PC-3 (cell line): ENCODE measurements at regions not wholly inside any gene's neighbourhood (a gene's known extent, or its start where the extent isn't known, plus 50 kb on each side); places are given as distances from the start of the nearest gene placed in this dataset.

Experiments
- ATAC-seq: fragments of 200-7000 bp; cut with Tn5 transposase; 2 replicates; pipeline ENCODE4 v1.9.1; 2020; ENCODE audit warnings: mild to moderate bottlenecking, moderate library complexity
- BruUV-seq: library from RNA; stranded (reverse); fragments of 400-500 nt; replicated peaks from 2 replicates; lab custom pipeline; 2021; lab: Mats Ljungman, UMichigan
- CTCF ChIA-PET: fragments of 300-600 bp; sonication (Branson Sonifier 250); formaldehyde crosslinking; loops from one replicate; lab custom pipeline; 2022; ENCODE audit warnings: antibody characterized with exemption; lab: Charles Lee
- POLR2A ChIA-PET: fragments of 300-600 bp; sonication (Branson Sonifier 250); formaldehyde crosslinking; loops from one replicate; lab custom pipeline; 2022; ENCODE audit warnings: antibody characterized with exemption; ENCODE audit not compliant: unreplicated experiment; lab: Charles Lee
- DNase-seq: peaks from one replicate; pipeline ENCODE4 v3.0.0-alpha.2; 2015
- H2AFZ ChIP-seq: fragments of 300-600 bp; sonication (generic); 2 replicates; pipeline ENCODE4 v1.6.0; 2016; ENCODE audit warnings: antibody characterized with exemption, low read length
- H3F3A ChIP-seq: fragments of 300-600 bp; sonication (generic); one replicate; pipeline ENCODE4 v1.6.0; 2017; ENCODE audit warnings: antibody characterized with exemption, low read length, control low read depth, mild to moderate bottlenecking; ENCODE audit not compliant: unreplicated experiment
- H3K27ac ChIP-seq: fragments of 300-600 bp; sonication (generic); 2 replicates; pipeline ENCODE4 v1.5.1; 2016; ENCODE audit warnings: mild to moderate bottlenecking, low read length
- H3K27me3 ChIP-seq: fragments of 300-600 bp; sonication (generic); 2 replicates; pipeline ENCODE4 v1.6.1; 2016; ENCODE audit warnings: low read length, mixed read lengths
- H3K36me3 ChIP-seq: fragments of 300-600 bp; sonication (generic); 2 replicates; pipeline ENCODE4 v1.6.1; 2016; ENCODE audit warnings: low read depth, mixed run types, low read length, mixed read lengths
- H3K4me1 ChIP-seq: fragments of 300-600 bp; sonication (generic); 2 replicates; pipeline ENCODE4 v1.5.1; 2016; ENCODE audit warnings: low read length; ENCODE audit not compliant: insufficient read depth
- H3K4me2 ChIP-seq: fragments of 300-600 bp; sonication (generic); 2 replicates; pipeline ENCODE4 v1.6.0; 2016; ENCODE audit warnings: low read length
- H3K4me3 ChIP-seq: fragments of 300-600 bp; sonication (generic); 2 replicates; pipeline ENCODE4 v1.5.1; 2016; ENCODE audit warnings: mild to moderate bottlenecking, low read length, mixed read lengths
- H3K79me2 ChIP-seq: fragments of 300-600 bp; sonication (generic); 2 replicates; pipeline ENCODE4 v1.6.1; 2017; ENCODE audit warnings: low read length, mixed read lengths
- H3K9ac ChIP-seq: fragments of 300-600 bp; sonication (generic); 2 replicates; pipeline ENCODE4 v1.6.0; 2016; ENCODE audit warnings: mild to moderate bottlenecking, low read length
- H3K9me2 ChIP-seq: fragments of 300-600 bp; sonication (generic); replicated peaks from 2 replicates; pipeline ENCODE4 v1.6.1; 2016; ENCODE audit warnings: mixed run types, low read length, mixed read lengths
- H3K9me3 ChIP-seq: fragments of 300-600 bp; sonication (generic); 2 replicates; pipeline ENCODE4 v1.6.1; 2016; ENCODE audit warnings: low read length, mixed read lengths
- H4K20me1 ChIP-seq: fragments of 300-600 bp; sonication (generic); 2 replicates; pipeline ENCODE4 v1.6.1; 2016; ENCODE audit warnings: low read length, mixed read lengths
- EZH2 ChIP-seq: fragments of 300-600 bp; sonication (generic); IDR thresholded peaks from one replicate; pipeline ENCODE4 v1.6.1; 2017; ENCODE audit warnings: antibody characterized with exemption, mild to moderate bottlenecking, low read length; ENCODE audit not compliant: unreplicated experiment
- EZH2phosphoT487 ChIP-seq: fragments of 300-600 bp; sonication (generic); IDR thresholded peaks from 2 replicates; pipeline ENCODE4 v1.6.1; 2018; ENCODE audit warnings: mild to moderate bottlenecking, antibody characterized with exemption, low read length, borderline replicate concordance
- intact Hi-C: fragments of 100-400 bp; cut with micrococcal nuclease; formaldehyde crosslinking; loops from 2 replicates; pipeline ENCODE4 v1.9.0; 2023
- TF ChIP-seq, protein P1 (sequence below): fragments of 300-600 bp; sonication (generic); conservative IDR thresholded peaks from 2 replicates; pipeline ENCODE4 v1.5.1; 2017; ENCODE audit warnings: antibody characterized with exemption, low read depth, mild to moderate bottlenecking, low read length

DNA sequence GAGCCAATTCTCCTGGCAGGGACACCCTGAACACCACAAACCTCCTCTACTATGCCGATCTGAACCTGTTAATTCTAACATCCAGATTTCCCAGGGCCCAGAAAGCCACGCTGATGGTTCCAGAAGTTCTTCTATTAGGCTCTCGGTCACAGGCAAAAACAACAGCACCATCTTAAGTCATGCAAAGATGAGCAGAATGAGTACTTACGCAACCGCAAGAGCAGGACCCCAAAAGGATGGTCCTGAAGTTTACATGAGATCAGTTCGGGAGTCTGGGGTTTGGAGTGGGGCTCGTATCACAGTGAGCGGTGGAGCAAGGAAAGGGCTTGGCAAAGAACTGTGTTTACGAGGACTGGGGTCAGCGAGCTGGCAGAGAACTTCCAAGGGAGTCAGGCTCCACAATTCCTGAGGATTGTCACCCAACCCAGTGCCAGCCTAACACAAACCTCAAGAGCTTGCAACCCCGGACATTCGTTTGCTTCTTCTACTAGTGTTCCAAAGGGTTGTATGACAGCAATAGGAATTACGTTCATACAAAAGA, 532.6 kb downstream of the TNS3 start:
- no peaks in the 10 kb centered on the region for H3K9me3 ChIP-seq

DNA sequence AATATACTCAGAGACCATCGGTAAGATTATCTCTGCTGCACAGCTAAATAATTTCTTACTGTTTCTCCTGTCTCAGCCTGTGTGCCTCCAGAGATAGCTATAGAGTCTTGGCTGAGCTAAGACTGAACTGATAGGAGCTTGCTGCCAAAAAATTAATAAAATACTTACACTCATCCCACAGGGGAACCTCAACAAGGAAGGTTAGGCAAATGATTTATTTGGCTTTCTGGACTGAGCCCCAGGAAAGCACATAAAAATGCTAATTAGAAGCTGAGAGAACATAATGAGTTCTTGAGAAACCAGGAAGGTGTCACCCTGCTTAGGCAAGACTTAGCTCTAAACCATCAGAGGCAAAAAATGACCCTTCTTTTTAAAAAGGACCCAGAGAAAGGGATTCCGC, 534.5 kb downstream of the TNS3 start:
- no peak overlapping the region for H3K9ac ChIP-seq
- no peak overlapping the region for H3K4me3 ChIP-seq
- DNase-seq (no peak), ATAC-seq (no peak)
- H3K36me3 ChIP-seq, result no peaks in the 10 kb centered on the region
- TF ChIP-seq, protein P1, sequence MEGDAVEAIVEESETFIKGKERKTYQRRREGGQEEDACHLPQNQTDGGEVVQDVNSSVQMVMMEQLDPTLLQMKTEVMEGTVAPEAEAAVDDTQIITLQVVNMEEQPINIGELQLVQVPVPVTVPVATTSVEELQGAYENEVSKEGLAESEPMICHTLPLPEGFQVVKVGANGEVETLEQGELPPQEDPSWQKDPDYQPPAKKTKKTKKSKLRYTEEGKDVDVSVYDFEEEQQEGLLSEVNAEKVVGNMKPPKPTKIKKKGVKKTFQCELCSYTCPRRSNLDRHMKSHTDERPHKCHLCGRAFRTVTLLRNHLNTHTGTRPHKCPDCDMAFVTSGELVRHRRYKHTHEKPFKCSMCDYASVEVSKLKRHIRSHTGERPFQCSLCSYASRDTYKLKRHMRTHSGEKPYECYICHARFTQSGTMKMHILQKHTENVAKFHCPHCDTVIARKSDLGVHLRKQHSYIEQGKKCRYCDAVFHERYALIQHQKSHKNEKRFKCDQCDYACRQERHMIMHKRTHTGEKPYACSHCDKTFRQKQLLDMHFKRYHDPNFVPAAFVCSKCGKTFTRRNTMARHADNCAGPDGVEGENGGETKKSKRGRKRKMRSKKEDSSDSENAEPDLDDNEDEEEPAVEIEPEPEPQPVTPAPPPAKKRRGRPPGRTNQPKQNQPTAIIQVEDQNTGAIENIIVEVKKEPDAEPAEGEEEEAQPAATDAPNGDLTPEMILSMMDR, result no peak
- no peak for TF ChIP-seq EZH2
- no peak for TF ChIP-seq EZH2phosphoT487
- H3K9me2 ChIP-seq, result no peaks in the 10 kb centered on the region
- no peak overlapping the region for H2AFZ ChIP-seq
- no peaks in the 10 kb centered on the region for H3F3A ChIP-seq
- no peaks in the 10 kb centered on the region for H3K79me2 ChIP-seq
- BruUV-seq, result no TSS peak
- no peaks in the 10 kb centered on the region for H3K9me3 ChIP-seq
- H3K4me1 ChIP-seq, result no peaks in the 10 kb centered on the region
- H3K4me2 ChIP-seq, result no peak overlapping the region
- ChIA-PET CTCF (no interaction called here), POLR2A (interaction anchor here (0.6 kb wide), 1 partner anchor 37 kb away, joined by 3 read pairs; no protein-coding TSS in a partner anchor)
- intact Hi-C loops, result no loop called here
- no peaks in the 10 kb centered on the region for H4K20me1 ChIP-seq
- no peak overlapping the region for H3K27ac ChIP-seq
- no peaks in the 10 kb centered on the region for H3K27me3 ChIP-seq

More for the DNA sequence above, 532.6 kb downstream of the TNS3 start:
- TF ChIP-seq EZH2phosphoT487 (no peak), EZH2 (no peak)
- TF ChIP-seq, protein P1, result no peak
- ChIA-PET CTCF (no interaction called here), POLR2A (no interaction called here)
- Histone ChIP-seq H3K27me3 (no peaks in the 10 kb centered on the region), H3K4me3 (no peak overlapping the region), H3K36me3 (no peaks in the 10 kb centered on the region), H3K4me2 (no peak overlapping the region), H4K20me1 (no peaks in the 10 kb centered on the region), H3K27ac (no peak overlapping the region), H3K9ac (no peak overlapping the region), H3K4me1 (no peaks in the 10 kb centered on the region), H3K79me2 (no peaks in the 10 kb centered on the region), H3F3A (no peaks in the 10 kb centered on the region), H2AFZ (no peak overlapping the region), H3K9me2 (no peaks in the 10 kb centered on the region)
- DNase-seq (no peak), ATAC-seq (no peak)
- no TSS peak for BruUV-seq
- intact Hi-C loops, result no loop called here

DNA sequence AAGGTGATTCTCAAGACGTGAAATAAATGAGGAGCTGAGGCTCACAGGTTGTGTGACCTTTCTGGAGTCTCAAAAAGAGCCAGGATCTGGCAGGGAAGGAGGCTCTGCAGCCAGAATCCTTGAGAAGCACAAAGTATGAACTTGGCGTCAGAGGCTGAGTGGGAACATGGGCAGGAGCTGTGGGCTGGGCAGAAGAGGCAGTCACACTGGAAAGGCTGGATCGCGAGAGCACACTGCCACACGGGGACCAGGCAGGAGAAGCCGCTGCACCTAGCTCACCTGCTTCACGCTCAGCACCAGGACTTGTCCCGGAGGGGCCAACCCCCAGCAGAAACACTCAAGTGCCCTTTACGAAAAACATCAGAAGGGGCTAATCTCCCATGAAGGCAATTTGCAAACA, 535.0 kb downstream of the TNS3 start:
- ChIA-PET CTCF (no interaction called here), POLR2A (no interaction called here)
- intact Hi-C loops, result no loop called here
- H3K9me3 ChIP-seq, result no peaks in the 10 kb centered on the region
- no peak overlapping the region for H3K4me2 ChIP-seq
- H3F3A ChIP-seq, result no peaks in the 10 kb centered on the region
- no peak for ATAC-seq
- no peaks in the 10 kb centered on the region for H3K27me3 ChIP-seq
- no peaks in the 10 kb centered on the region for H3K9me2 ChIP-seq
- no peak overlapping the region for H3K4me3 ChIP-seq
- no peak overlapping the region for H3K9ac ChIP-seq
- TF ChIP-seq, protein P1, result no peak
- TF ChIP-seq EZH2 (no peak), EZH2phosphoT487 (no peak)
- no peaks in the 10 kb centered on the region for H3K4me1 ChIP-seq
- no peak for DNase-seq
- H2AFZ ChIP-seq, result no peak overlapping the region
- no TSS peak for BruUV-seq
- no peaks in the 10 kb centered on the region for H3K79me2 ChIP-seq
- H3K27ac ChIP-seq, result no peak overlapping the region
- H3K36me3 ChIP-seq, result no peaks in the 10 kb centered on the region
- no peaks in the 10 kb centered on the region for H4K20me1 ChIP-seq
